ENCODE measurements at regions not wholly inside any gene's neighbourhood (a gene's known extent, or its start where the extent isn't known, plus 50 kb on each side); places are given as distances from the start of the nearest gene placed in this dataset.

DNA sequence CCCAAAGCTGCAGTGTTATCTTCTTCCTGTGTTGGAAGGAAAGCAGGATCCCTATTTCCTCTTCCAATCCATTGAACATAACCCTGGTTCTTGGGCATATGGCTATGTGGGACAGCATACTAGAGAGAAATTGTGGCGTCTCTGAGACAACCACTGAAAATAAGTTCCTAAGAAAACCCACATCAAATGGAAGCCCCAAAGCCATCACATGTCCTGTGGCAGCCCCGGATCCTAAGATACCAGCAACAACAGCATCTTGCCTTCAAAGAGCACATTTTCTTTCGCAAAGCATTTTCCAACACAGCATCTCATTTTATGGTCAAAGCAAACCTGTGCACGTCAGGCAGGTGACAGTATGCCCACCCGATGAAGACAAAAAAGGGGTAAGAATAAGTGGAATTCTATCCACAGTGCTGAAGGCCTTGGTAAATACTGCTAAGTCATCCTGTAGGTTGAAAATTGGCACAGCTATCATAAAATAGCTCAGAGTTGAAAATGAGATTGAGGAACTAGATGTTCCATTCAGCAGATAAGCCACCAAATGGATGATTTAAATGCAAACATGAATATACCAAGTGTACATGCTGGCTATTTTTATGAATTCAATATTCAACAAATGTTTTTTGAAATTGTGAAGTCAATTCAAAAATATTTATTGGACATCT, 232.2 kb downstream of the DLEU7 start:
- no peak overlapping the region for H3K4me3 ChIP-seq (ENCODE audit: low read depth in 1 of 3, low read length in 3 of 3)
- no peaks in the 10 kb centered on the region for H3K4me1 ChIP-seq (ENCODE audit: control insufficient read depth in 3 of 3, insufficient read depth in 2 of 3, low read depth in 1 of 3, low read length in 2 of 3)
- no peaks in the 10 kb centered on the region for H3K9me3 ChIP-seq (ENCODE audit: control insufficient read depth in 2 of 2, insufficient read depth in 1 of 2, low read depth in 1 of 2, low read length in 1 of 2)
- WGBS, 3 donors: 66 to 83% (median 77%) methylated on average over 5 of the region's 5 CpGs
- FAIRE-seq (no peak), DNase-seq (no peak)
- H3K36me3 ChIP-seq (ENCODE audit: control insufficient read depth in 3 of 3, insufficient read depth in 2 of 3, low read depth in 1 of 3, low read length in 3 of 3): no peaks in the 10 kb centered on the region
- no peaks in the 10 kb centered on the region for H3K27me3 ChIP-seq (ENCODE audit: control insufficient read depth in 3 of 3, insufficient read depth in 3 of 3, low read length in 3 of 3)
- no peak overlapping the region for H3K27ac ChIP-seq (ENCODE audit: low read depth in 1 of 3, low read length in 2 of 3)

DNA sequence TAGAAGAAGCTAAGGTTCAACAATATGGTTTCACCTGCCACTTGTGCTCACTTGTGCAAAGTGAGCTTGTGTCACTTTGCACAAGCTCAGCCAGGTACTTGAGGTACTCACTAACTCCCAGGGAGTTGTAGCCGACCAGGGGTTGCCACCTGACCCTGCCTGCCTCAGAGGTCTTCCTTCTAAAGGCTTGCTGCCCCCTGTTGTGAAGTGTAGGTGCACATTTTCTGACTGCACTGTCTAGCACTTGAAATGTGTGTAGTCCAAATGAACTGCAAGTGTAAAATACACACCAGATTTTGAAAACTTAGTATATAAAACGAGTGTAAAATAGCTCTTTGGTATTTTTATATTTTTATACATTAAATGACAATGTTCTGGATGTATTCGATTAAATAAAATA, 230.8 kb downstream of the DLEU7 start:
- H3K27me3 ChIP-seq (ENCODE audit: control insufficient read depth in 3 of 3, insufficient read depth in 3 of 3, low read length in 3 of 3): no peaks in the 10 kb centered on the region
- no peaks in the 10 kb centered on the region for H3K9me3 ChIP-seq (ENCODE audit: control insufficient read depth in 2 of 2, insufficient read depth in 1 of 2, low read depth in 1 of 2, low read length in 1 of 2)
- no peak overlapping the region for H3K27ac ChIP-seq (ENCODE audit: low read depth in 1 of 3, low read length in 2 of 3)
- whole genome bisulfite sequencing, 3 donors: 50 to 66% (median 56%) methylated on average over 3 of the region's 3 CpGs
- H3K36me3 ChIP-seq (ENCODE audit: control insufficient read depth in 3 of 3, insufficient read depth in 2 of 3, low read depth in 1 of 3, low read length in 3 of 3): no peaks in the 10 kb centered on the region
- DNase-seq (no peak), FAIRE-seq (no peak)
- H3K4me3 ChIP-seq (ENCODE audit: low read depth in 1 of 3, low read length in 3 of 3): no peak overlapping the region
- H3K4me1 ChIP-seq (ENCODE audit: control insufficient read depth in 3 of 3, insufficient read depth in 2 of 3, low read depth in 1 of 3, low read length in 2 of 3): peaks cover 0 to 2% (median 0%) of the 10 kb centered on the region in 3 donors

GRCh38 chr13:50613356-50613831, 230.1 kb downstream of the DLEU7 start:
- H3K27me3 ChIP-seq (ENCODE audit: control insufficient read depth in 3 of 3, insufficient read depth in 3 of 3, low read length in 3 of 3): no peaks in the 10 kb centered on the region
- DNase-seq (no peak), FAIRE-seq (no peak)
- no peaks in the 10 kb centered on the region for H3K36me3 ChIP-seq (ENCODE audit: control insufficient read depth in 3 of 3, insufficient read depth in 2 of 3, low read depth in 1 of 3, low read length in 3 of 3)
- 75 to 87% (median 79%) methylated on average over 6 of the region's 6 CpGs for WGBS, 3 donors
- no peak overlapping the region for H3K27ac ChIP-seq (ENCODE audit: low read depth in 1 of 3, low read length in 2 of 3)
- no peaks in the 10 kb centered on the region for H3K9me3 ChIP-seq (ENCODE audit: control insufficient read depth in 2 of 2, insufficient read depth in 1 of 2, low read depth in 1 of 2, low read length in 1 of 2)
- no peak overlapping the region for H3K4me3 ChIP-seq (ENCODE audit: low read depth in 1 of 3, low read length in 3 of 3)
- peaks cover 0 to 2% (median 0%) of the 10 kb centered on the region in 3 donors for H3K4me1 ChIP-seq (ENCODE audit: control insufficient read depth in 3 of 3, insufficient read depth in 2 of 3, low read depth in 1 of 3, low read length in 2 of 3)

- no peak for FAIRE-seq
Measured at GRCh38 chr13:50615234-50615633, 228.3 kb downstream of the DLEU7 start.

DNA sequence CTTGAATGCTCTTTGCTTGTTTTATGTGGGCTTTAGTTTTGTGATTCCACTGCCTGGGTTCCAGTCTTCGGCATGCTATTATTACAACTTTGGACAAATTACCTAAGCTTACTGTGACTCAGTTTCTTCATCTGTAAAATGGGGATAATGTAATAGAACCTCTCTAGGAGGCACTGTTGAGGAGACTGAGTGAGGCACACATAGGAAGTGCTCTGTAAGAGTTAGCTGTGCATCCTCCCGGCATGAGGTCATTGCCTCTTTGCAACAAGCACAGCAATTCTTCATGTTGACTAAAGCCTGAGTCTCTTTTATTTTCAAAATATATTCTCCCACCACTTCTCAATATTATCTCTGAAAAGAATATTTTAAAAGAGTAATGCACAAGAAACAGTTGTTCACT, 227.4 kb downstream of the DLEU7 start:
- Histone ChIP-seq H3K4me1 (ENCODE audit: control insufficient read depth in 3 of 3, insufficient read depth in 2 of 3, low read depth in 1 of 3, low read length in 2 of 3) (peaks cover 0 to 2% (median 0%) of the 10 kb centered on the region in 3 donors), H3K4me3 (ENCODE audit: low read depth in 1 of 3, low read length in 3 of 3) (no peak overlapping the region), H3K36me3 (ENCODE audit: control insufficient read depth in 3 of 3, insufficient read depth in 2 of 3, low read depth in 1 of 3, low read length in 3 of 3) (no peaks in the 10 kb centered on the region), H3K9me3 (ENCODE audit: control insufficient read depth in 2 of 2, insufficient read depth in 1 of 2, low read depth in 1 of 2, low read length in 1 of 2) (no peaks in the 10 kb centered on the region), H3K27ac (ENCODE audit: low read depth in 1 of 3, low read length in 2 of 3) (no peak overlapping the region), H3K27me3 (ENCODE audit: control insufficient read depth in 3 of 3, insufficient read depth in 3 of 3, low read length in 3 of 3) (no peaks in the 10 kb centered on the region)
- no peak for DNase-seq
- no peak for FAIRE-seq
- WGBS, 3 donors: 85 to 96% (median 88%) methylated on average over 2 of the region's 2 CpGs

More at GRCh38 chr13:50615234-50615633, 228.3 kb downstream of the DLEU7 start:
- DNase-seq: no peak
- Histone ChIP-seq H3K36me3 (ENCODE audit: control insufficient read depth in 3 of 3, insufficient read depth in 2 of 3, low read depth in 1 of 3, low read length in 3 of 3) (no peaks in the 10 kb centered on the region), H3K27ac (ENCODE audit: low read depth in 1 of 3, low read length in 2 of 3) (no peak overlapping the region), H3K9me3 (ENCODE audit: control insufficient read depth in 2 of 2, insufficient read depth in 1 of 2, low read depth in 1 of 2, low read length in 1 of 2) (no peaks in the 10 kb centered on the region), H3K4me3 (ENCODE audit: low read depth in 1 of 3, low read length in 3 of 3) (no peak overlapping the region), H3K4me1 (ENCODE audit: control insufficient read depth in 3 of 3, insufficient read depth in 2 of 3, low read depth in 1 of 3, low read length in 2 of 3) (peaks cover 0 to 2% (median 0%) of the 10 kb centered on the region in 3 donors), H3K27me3 (ENCODE audit: control insufficient read depth in 3 of 3, insufficient read depth in 3 of 3, low read length in 3 of 3) (no peaks in the 10 kb centered on the region)
- WGBS, 3 donors: 47 to 77% (median 49%) methylated on average over 2 of the region's 2 CpGs

- Histone ChIP-seq H3K27ac (ENCODE audit: low read depth in 1 of 3, low read length in 2 of 3) (no peak overlapping the region), H3K27me3 (ENCODE audit: control insufficient read depth in 3 of 3, insufficient read depth in 3 of 3, low read length in 3 of 3) (no peaks in the 10 kb centered on the region), H3K9me3 (ENCODE audit: control insufficient read depth in 2 of 2, insufficient read depth in 1 of 2, low read depth in 1 of 2, low read length in 1 of 2) (no peaks in the 10 kb centered on the region), H3K4me1 (ENCODE audit: control insufficient read depth in 3 of 3, insufficient read depth in 2 of 3, low read depth in 1 of 3, low read length in 2 of 3) (peaks cover 0 to 2% (median 0%) of the 10 kb centered on the region in 3 donors), H3K36me3 (ENCODE audit: control insufficient read depth in 3 of 3, insufficient read depth in 2 of 3, low read depth in 1 of 3, low read length in 3 of 3) (no peaks in the 10 kb centered on the region), H3K4me3 (ENCODE audit: low read depth in 1 of 3, low read length in 3 of 3) (no peak overlapping the region)
- 93 to 100% (median 95%) methylated on average over 3 of the region's 3 CpGs for WGBS, 3 donors
- DNase-seq (no peak), FAIRE-seq (no peak)
Measured at GRCh38 chr13:50617134-50617721, 226.3 kb downstream of the DLEU7 start.

DNA sequence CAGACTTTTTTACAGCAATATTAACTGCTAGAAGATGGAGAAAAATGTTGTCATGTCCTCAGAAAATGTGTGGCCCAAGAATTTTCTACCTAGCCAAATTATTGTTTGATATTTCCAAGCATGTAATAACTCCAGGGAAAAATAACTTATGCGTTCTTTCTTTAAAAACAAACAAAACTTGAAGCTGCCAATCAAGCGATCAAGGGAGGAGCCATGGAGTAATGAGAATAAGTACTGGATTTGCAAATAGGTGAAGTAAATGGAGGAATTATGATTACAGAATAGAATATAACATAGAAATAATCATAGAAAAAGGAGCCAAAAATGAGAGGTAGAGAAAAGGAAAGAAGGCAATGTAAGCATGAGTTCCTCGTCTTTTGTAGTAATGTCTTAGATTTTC, 225.3 kb downstream of the DLEU7 start:
- H3K27ac ChIP-seq (ENCODE audit: low read depth in 1 of 3, low read length in 2 of 3): no peak overlapping the region
- no peak for FAIRE-seq
- 84 to 95% (median 91%) methylated on average over 3 of the region's 3 CpGs for WGBS, 3 donors
- no peaks in the 10 kb centered on the region for H3K27me3 ChIP-seq (ENCODE audit: control insufficient read depth in 3 of 3, insufficient read depth in 3 of 3, low read length in 3 of 3)
- H3K36me3 ChIP-seq (ENCODE audit: control insufficient read depth in 3 of 3, insufficient read depth in 2 of 3, low read depth in 1 of 3, low read length in 3 of 3): no peaks in the 10 kb centered on the region
- no peak overlapping the region for H3K4me3 ChIP-seq (ENCODE audit: low read depth in 1 of 3, low read length in 3 of 3)
- H3K4me1 ChIP-seq (ENCODE audit: control insufficient read depth in 3 of 3, insufficient read depth in 2 of 3, low read depth in 1 of 3, low read length in 2 of 3): peaks cover 0 to 2% (median 0%) of the 10 kb centered on the region in 3 donors
- no peak for DNase-seq
- no peaks in the 10 kb centered on the region for H3K9me3 ChIP-seq (ENCODE audit: control insufficient read depth in 2 of 2, insufficient read depth in 1 of 2, low read depth in 1 of 2, low read length in 1 of 2)

DNA sequence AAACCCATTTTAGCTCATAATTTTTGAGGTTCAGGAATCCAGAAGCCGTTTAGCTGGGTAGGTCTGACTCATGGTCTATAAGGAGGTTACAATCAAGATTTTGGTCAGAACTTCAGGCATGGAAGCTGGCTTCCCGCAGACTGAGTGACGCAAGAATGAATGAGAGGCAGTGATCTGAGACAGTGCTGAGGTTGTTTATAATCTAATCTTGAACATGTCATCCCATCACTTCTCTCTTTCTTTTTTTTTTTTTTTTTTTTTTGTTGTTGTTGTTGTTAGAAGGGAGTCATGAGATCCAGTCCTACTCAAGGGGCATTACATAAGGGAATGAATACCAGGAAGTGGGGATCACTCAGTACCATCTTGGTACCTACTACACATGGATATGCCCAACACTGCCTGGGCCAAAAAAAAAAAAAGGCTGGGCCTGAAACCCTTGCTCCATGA, 217.4 kb downstream of the DLEU7 start:
- WGBS, 3 donors: 87 to 95% (median 94%) methylated on average over 3 of the region's 3 CpGs
- H3K4me1 ChIP-seq (ENCODE audit: control insufficient read depth in 3 of 3, insufficient read depth in 2 of 3, low read depth in 1 of 3, low read length in 2 of 3): no peaks in the 10 kb centered on the region
- H3K27me3 ChIP-seq (ENCODE audit: control insufficient read depth in 3 of 3, insufficient read depth in 3 of 3, low read length in 3 of 3): no peaks in the 10 kb centered on the region
- no peak for DNase-seq
- no peak overlapping the region for H3K27ac ChIP-seq (ENCODE audit: low read depth in 1 of 3, low read length in 2 of 3)
- no peak for FAIRE-seq
- H3K36me3 ChIP-seq (ENCODE audit: control insufficient read depth in 3 of 3, insufficient read depth in 2 of 3, low read depth in 1 of 3, low read length in 3 of 3): no peaks in the 10 kb centered on the region
- no peak overlapping the region for H3K4me3 ChIP-seq (ENCODE audit: low read depth in 1 of 3, low read length in 3 of 3)
- H3K9me3 ChIP-seq (ENCODE audit: control insufficient read depth in 2 of 2, insufficient read depth in 1 of 2, low read depth in 1 of 2, low read length in 1 of 2): no peaks in the 10 kb centered on the region
